HG03439 (cell line): ENCODE measurements at regions not wholly inside any gene's neighbourhood (a gene's known extent, or its start where the extent isn't known, plus 50 kb on each side); places are given as distances from the start of the nearest gene placed in this dataset.

Experiments used
- ATAC-seq: cut with Tn5 transposase; IDR thresholded peaks from one replicate; pipeline ENCODE4 v1.9.1; 2021; ENCODE audit warnings: mild to moderate bottlenecking, moderate library complexity; ENCODE audit not compliant: unreplicated experiment

DNA sequence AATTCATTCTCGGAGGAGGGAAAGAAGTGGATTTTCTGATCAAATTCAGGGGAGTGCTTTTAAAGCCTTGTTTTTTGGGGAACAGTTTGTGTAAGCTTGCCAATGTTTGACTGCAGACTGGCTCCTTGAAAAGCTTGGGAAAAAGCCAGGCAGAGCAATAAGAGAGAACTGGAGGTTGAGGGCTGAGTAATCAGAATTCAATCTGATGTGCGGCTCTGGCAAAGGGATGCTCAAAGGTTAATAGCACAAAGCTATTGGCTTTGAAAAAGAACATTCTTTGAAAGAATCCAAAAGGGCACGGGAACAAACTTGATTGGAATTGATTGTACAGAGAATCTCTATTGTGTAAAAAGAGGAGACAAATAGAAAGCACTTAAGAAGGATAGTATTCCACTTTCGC lies 279.3 kb downstream of the YTHDC2 start:
- ATAC-seq: no peak

DNA sequence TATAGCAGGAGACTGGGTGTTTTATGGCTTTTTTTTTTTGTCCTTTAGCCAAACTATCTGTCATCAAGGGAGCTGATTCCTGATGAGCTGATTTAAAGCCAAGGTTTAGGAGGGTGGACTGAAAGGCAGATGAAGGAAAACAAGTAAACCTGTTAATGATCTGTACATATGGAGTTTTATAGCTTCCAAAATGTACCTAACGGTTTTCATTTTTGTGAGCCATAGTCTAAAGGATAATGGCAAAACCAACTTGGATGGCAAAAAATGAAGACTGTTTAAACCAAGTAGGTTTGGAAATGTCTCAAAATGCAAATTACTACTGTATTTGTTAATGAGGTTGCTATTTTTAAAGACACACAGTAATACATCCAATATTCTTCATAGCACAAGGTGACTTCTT lies 281.5 kb downstream of the YTHDC2 start:
- ATAC-seq: no peak

DNA sequence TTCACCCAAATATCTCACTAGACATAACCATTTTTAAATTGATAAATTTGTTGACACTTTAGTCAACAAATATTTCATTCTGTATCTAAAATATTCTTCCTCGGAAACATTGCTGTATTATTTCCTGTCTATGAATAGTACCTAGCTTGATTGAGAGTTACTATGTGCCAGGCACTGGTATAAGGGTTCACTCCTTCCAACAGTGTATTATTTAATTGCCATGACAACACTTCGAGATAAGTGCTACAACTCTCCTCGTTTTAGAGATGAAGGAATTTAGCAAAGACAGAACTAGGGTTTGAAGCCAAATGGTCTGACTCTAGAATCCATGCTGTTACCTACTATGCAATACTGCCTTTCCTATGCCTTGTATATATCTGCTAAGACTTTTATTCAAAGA lies 287.2 kb downstream of the YTHDC2 start:
- no peak for ATAC-seq

DNA sequence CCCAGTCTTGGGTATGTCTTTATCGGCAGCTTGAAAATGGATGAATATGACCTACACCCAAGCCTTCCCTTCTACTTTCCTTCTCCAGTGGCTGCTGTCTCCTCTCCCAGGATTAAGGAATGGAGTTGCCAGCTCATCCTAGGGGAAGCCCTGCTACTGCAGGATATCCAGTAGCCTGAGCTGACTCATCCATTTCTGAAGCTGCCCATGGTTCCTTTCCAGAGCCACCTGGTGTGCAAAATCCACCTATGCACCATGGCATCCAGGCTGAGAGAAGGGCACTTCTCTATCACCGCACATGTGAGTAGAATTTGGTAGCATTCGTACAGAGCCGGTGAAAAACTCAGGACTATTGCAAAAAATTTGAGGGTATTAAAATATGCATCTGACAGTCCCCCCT lies 290.8 kb downstream of the YTHDC2 start:
- no peak for ATAC-seq

DNA sequence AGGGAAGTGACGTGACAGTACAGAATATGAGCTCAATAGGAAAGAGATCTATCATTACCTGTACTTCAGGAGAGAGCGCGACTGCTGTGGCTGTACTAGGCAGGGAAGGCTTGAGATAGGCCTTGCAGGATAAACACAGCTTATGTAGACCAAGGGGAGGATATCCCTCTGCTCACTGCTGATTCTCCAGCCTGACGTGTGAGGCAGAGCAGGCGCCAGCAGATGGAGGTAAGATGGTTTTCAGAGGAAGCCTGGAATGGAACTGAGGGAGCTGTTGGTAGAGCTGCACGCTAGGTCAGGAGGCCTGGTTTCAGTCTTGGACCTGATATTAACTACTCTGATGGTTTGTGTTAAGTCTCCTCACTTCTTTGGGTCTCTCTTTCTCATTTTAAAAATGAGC lies 291.4 kb downstream of the YTHDC2 start:
- no peak for ATAC-seq

DNA sequence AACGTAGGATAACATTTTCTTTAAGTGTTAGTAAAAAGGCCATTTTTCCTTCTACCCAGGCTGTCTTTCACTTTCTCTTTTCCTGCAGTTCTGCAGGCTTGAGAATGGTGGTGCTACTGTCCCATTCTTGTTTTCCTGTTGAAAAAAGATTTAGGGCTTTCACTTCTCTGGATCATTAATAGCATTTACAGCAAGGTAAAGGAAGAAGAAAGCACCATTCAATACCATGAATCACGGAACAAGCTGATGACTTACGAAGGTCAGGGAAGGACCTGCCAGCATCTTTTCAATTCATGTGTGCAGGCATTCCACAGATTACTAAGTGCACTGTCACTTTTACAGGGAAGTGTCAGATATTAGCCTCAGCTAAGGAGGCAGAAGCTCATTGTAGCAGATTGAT lies 292.8 kb downstream of the YTHDC2 start:
- no peak for ATAC-seq

DNA sequence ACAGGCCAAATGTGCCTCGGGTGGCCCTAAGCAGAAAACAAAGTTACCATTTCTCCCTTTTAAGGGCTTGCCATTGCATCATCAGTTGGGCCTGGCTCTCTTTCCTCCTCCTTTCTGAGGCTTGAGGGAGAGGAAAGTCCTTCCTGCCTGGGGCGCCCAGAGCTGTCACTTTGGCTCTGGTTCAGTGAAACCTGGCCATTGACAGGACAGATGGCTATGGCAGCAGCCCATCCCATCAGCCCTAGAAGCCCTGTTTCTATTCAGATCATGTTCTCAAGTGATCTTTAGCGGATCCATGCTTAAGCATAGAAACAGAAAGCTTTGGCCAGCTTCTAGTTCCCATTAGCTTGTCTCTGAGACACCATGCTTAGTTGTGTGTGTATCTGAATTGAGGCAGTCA lies 293.4 kb downstream of the YTHDC2 start:
- no peak for ATAC-seq

DNA sequence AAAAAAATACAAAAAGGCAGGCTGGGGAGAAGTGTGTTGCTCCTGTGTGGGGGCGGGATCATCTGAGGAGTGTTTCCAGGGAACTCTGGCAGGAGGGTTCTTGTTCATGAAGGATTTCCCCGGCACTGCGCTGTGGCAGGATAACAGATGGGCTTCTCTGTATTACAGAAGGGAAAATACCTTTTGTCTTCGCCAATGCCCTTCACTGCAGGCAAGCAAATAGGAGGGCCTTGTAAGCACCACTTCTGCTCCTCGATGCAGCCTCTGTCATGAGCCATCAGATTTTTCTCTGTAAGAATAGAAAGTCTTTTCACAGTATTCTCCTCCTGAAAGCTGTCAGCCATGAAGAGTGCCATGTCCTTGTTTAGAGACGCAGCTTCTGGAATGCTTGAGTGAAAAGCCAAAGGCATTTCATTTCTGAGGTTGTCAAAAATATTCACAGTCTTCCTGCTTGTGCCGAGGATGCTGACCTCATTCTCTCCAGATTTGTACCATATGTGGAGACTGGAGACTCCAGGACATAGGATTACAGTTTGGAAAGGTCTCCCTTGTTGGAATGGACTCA lies 294.0 kb downstream of the YTHDC2 start:
- ATAC-seq: no peak

DNA sequence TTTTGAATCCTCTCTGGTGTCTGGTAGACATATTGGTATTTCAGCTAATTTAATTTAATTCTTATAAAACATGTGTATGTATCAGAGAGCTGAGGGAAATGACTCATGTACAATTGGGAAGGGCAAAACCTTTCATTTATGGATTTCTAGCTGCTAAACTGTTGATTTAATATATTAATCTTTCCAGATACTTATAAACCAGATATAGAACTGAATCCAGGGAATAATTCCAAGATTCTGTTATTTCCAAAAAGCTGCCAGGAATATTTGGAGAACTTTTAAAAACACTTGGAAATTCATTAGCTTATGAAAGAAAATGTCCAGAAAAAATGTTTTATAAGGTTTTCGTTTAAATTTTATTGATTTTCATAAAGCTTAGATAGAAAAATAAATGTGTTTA lies 295.5 kb downstream of the YTHDC2 start:
- ATAC-seq: no peak

DNA sequence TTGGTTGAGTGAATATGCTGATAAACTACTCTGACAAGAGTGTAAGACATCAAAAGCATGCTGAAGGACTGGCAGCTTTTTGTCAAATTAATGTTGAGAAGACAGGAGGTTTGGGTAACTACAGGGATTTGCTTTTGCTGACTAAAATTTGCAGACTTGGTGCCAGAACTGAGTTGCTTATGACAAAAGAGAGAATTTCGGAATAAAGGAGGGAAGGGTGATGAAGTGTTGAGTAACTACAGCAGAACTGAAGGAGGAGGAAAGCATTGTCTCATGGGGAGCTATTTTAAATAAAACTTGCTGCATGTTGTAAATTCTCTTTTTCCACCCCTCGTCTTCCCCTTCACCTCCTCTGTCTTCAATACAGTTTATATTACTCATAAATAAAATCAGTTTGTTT lies 296.1 kb downstream of the YTHDC2 start:
- ATAC-seq: no peak

DNA sequence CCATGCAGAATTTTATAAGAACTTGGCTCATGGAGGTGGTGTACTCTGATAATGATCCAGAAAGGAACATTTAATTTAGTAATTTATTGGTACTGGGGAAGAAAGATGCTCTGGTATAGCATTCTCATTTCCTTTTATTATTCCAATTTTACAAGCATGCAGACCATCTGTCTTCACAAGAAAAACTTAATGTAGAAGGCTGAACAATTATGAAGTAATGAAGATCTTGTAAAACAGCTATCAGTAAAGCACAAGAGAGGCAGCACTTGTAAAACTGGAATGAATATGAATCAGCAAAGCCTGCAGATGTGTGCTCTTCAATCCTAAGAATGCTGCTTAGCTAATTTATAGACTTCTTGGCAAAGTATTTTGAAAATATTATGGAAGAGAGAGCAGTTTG lies 300.0 kb downstream of the YTHDC2 start:
- no peak for ATAC-seq

DNA sequence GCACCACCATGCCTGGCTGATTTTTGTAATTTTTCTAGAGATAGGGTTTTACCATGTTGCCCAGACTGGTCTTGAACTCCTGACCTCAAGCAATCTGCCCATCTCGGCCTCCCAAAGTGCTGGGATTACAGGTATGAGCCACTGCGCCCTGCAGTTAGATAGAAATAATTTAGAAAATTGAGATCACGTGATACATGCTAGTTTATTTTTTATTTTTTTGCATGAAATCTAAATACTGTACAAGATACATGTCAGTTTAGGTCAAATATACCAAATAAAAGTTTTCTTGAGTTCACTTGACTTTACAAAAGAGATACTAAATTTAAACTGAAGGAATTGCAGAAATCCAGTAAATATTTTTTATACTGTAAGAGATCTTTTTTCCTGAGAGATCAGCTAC lies 304.2 kb downstream of the YTHDC2 start:
- no peak for ATAC-seq

DNA sequence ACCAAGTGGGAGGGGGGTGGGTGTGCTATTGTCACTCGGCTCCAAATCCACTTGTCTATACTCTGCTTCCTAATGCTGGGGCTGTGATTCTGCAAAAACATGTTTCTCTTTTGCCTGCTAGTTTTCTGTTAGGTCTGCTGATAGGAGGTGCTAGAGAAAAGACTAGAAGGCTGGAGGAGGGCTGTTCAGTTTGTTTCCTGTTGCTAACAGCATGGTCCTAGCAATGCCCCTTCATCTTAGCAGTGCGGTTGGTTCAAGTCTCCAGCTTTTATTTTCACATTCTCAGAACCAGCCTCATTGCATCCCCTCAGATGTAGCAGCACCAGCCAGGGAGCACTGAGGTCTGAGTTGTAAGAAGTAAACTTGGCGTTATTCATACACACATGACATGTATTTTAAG lies 310.2 kb downstream of the YTHDC2 start:
- no peak for ATAC-seq

DNA sequence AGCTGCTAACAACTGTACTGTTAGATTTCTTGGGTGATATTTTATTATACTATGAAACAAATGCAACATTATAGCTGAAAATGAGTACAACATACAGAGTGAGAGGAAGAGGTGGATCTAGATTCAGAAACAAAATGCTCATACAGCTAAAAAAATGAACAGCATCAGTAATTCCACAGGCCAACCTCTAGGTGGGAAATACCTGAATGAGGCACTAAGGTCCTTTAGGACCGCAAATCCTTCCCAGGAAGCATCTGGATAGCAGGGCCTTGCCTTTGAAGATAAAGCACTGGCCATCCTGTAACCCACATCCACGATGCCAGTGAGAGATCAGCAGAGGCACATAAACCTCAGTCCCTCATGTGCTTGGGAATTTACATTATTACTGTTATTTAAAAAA lies 310.8 kb downstream of the YTHDC2 start:
- no peak for ATAC-seq

DNA sequence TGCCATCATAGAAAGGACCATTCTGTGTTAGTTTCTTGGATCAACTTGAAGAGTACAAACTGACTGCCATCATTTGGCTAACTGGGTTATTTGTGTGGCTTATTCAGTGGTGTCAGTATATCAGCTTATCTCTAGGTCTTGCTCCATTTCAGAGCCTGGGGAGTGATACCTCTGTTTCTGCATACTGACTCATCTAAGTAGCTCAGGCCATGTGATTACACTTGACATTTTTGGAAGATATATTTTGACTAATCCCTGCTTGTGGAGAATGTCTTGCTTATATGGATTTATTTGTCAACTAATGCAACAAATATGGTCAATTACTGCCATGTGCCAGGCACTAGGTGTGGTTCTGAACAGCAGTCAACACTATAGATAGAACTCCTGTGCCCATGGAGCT lies 311.7 kb downstream of the YTHDC2 start:
- no peak for ATAC-seq

DNA sequence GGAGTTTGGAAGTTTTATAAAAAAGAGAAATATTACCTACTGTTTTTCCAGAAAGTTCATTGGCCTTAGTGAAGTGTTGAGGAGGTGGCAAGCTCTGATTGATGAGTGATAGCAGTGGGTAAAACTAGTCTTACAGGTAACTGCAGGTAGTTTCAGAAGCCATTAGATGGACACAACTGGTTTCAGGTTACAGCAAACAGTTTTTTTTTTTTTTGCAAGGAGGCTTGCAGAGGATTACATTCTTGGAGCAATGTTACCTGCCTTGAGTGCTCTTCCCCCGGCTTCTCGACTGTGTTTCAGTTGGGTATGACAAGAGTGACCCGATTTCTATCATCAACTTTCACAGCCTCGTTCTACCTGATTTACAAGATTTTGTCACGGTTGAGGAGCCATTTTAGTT lies 333.4 kb downstream of the YTHDC2 start:
- ATAC-seq: no peak

DNA sequence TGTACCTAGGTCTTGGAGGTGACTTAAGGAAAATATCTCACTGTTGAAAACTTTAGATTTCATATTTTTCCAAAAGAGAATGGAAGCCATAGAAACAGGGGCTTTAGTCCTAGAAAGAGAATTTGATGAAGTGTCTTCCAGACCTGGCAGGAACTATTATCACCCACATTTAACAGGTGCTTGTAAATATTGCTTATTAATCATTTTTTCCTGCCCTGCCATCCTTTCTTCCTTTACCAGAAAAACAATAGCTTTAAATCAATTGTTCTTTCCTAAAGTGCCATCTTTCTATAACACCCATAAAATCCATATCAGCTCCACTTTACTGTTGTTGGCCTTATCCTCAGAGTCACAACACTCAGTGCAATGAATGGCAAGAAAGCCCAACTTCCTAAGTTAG lies 350.9 kb downstream of the YTHDC2 start:
- no peak for ATAC-seq

DNA sequence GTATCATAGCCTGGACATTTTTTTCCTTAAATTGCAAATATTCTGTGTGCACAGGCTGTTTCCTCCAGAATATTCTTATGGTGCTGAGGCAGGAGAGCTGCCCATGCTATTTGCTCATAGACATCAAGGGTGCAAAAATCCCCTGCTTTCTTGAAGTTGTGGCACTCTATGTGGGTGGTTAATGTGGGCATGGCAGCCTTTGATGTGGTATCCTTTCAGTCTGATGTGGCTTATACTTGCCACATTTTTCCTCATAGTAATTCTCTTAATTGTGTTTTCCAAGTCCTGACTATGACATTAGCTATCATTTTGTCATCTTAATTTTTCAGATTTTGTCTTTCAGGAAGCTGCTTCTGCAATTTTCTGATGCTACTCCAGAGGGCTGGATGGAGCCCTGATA lies 353.3 kb downstream of the YTHDC2 start:
- ATAC-seq: no peak

DNA sequence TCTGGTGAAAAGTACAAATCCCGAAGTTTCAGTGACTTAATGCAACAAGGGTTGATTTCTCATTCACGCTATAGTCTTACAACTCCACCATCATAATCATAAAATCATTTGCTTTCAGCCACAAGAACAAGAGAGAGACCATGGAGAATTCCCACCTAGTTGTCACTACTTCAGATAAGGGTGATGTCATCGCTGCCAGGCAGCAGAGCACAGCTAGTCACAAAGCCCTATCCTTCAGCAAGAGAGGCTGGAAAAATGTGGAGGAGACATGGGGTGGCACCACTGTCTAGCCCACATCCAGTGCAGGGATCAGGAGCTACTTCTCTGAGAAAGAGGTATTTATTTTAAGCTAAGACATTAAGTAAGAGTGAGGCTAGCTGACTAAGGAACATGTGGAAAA lies 356.1 kb downstream of the YTHDC2 start:
- ATAC-seq: no peak

DNA sequence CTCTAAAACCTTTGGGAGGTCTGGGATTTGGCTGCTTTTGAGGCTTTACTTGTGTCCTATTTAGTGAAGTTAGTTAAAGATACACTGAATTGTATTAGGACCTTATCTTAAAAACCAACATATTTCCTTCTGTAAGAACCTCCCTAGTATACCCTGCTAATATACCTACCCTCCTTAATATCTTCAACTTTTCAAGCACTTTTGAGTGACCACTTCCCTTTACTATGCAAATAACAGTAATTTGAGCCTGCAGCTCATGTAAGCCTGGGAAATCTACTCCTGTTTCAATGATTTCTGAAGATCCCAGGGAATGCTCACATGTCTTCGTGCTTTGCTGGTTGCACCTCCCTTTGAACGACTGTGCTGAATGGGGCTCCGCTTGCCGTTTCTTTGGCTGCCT lies 358.5 kb downstream of the YTHDC2 start:
- no peak for ATAC-seq

DNA sequence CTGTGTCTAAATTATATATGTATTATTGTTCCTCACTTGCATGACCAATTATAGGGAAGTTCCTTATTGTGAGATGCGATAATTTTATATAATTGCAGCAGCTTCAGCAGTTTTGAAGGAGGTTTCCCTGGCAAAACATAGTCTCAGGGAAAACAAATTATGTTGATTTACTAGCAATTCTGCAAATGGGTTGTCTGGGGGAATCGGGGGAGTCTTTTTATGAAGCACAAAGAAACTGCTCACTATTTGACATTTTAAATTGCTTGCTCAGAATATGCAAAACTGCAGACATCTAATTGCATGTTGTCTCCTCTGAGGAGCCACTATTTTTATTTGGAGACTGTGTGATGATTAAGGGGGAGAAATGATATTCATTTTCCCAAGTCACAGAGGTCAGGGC lies 361.6 kb downstream of the YTHDC2 start:
- no peak for ATAC-seq

DNA sequence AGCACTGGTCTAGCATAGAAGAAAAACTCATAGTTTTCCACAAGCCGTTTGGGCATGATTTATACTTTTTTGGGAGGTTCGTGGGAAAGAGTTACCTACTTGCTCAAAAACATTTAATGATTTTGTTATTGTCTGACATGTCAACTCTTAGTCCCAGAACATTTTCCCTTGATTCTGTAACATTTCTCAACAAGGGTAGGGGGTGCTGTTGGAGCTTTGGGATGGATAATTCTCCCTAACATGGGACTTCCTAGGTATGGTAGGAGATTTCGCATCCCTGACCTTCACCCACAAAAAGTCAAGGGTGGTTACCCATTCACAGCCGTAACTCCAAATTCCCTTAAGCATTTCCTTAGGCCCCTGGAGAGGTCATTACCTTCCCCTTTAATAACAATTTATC lies 378.0 kb downstream of the YTHDC2 start:
- ATAC-seq: no peak

DNA sequence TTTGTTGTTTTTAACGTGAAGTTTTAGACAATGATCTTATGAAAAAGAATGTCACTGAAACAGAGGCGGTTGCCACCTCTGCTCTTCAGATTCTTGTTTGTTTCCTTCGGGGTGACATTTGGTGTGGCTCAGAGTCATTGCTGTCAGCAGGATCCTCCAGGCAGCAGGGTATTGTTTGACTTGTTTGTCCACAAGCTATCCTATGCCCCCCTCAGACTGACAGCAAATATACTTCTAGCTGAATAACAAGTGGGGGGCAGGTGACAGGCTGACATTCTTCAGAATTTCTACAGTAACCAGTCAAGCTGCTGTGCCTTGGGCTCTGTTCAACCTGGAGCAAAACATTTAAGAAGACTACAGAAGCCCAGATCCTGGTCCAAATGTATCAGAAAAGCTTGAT lies 383.3 kb downstream of the YTHDC2 start:
- no peak for ATAC-seq

DNA sequence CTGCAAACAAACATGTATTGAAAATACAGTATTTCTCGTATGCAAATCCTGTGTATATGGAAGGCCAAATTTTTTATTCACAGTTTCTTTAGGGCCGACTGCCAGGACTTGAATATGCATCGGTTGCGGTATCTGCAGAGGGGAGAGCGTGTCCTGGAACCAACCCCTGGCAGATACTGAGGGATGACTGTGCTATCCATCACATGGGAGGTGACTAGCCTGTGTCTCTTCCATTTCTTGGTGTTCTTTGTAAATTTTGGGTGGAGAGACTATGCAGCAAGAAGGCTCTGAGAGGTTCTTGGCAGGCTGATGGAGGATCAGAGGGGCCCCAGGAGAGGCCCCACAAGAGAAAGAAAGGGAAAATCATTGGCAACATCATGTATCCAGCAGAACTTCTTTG lies 384.3 kb downstream of the YTHDC2 start:
- ATAC-seq: no peak
